ENCODE measurements at regions not wholly inside any gene's neighbourhood (a gene's known extent, or its start where the extent isn't known, plus 50 kb on each side); places are given as distances from the start of the nearest gene placed in this dataset.

- no peak for TF ChIP-seq SIN3A (IDR thresholded peaks at IDR 0.05; ENCODE audit: borderline replicate concordance, insufficient read depth, low read length)
- no peak for TF ChIP-seq POLR2AphosphoS5 (IDR thresholded peaks at IDR 0.05; ENCODE audit: low read depth, low read length)
Observed at GRCh38 chr13:79806821-79807220, 325.9 kb downstream of the NDFIP2 start.

All from PFSK-1 (cell line).